IMR-90 (cell line): ENCODE measurements at regions not wholly inside any gene's neighbourhood (a gene's known extent, or its start where the extent isn't known, plus 50 kb on each side); places are given as distances from the start of the nearest gene placed in this dataset.

Experiments used
- ATAC-seq: fragments of 200-7000 bp; cut with Tn5 transposase; 2 replicates; pipeline ENCODE4 v1.9.1; 2020; ENCODE audit warnings: low read depth, mild to moderate bottlenecking, moderate library complexity
- BruUV-seq: library from RNA; stranded (reverse); fragments of 400-500 nt; replicated peaks from 2 replicates; lab custom pipeline; 2021; lab: Mats Ljungman, UMichigan
- CTCF ChIA-PET: fragments of 300-600 bp; formaldehyde crosslinking; extraction: SDS; loops from one replicate; lab custom pipeline; 2021; ENCODE audit warnings: antibody characterized with exemption; lab: Yijun Ruan, JAX
- POLR2A ChIA-PET: fragments of 300-600 bp; sonication (Branson Sonifier 250); formaldehyde crosslinking; loops from one replicate; lab custom pipeline; 2022; ENCODE audit warnings: antibody characterized with exemption; ENCODE audit not compliant: unreplicated experiment; lab: Charles Lee
- DNase-seq: peaks from one replicate; pipeline ENCODE4 v3.0.0; 2013
- H2AFZ ChIP-seq: replicated peaks from 2 replicates; pipeline ENCODE3; 2013; ENCODE audit warnings: low read length, mild to moderate bottlenecking; ENCODE audit not compliant: poor library complexity
- H2AK5ac ChIP-seq: 2 replicates; pipeline ENCODE4 v1.6.1; 2013; ENCODE audit warnings: low read depth, low read length, inconsistent platforms
- H2AK9ac ChIP-seq: replicated peaks from 2 replicates; pipeline ENCODE3; 2013; ENCODE audit warnings: mild to moderate bottlenecking, low read depth, low read length, moderate library complexity; ENCODE audit not compliant: poor library complexity
- H2BK120ac ChIP-seq: 2 replicates; pipeline ENCODE4 v1.6.1; 2013; ENCODE audit warnings: low read depth, low read length, inconsistent platforms
- H2BK15ac ChIP-seq: 3 replicates; pipeline ENCODE4 v1.6.1; 2013; ENCODE audit warnings: low read depth, low read length, inconsistent platforms
- H2BK20ac ChIP-seq: 2 replicates; pipeline ENCODE4 v1.6.1; 2013; ENCODE audit warnings: low read depth, mild to moderate bottlenecking, inconsistent platforms, low read length, moderate library complexity
- H2BK5ac ChIP-seq: 2 replicates; pipeline ENCODE4 v1.6.1; 2013; ENCODE audit warnings: mild to moderate bottlenecking, low read depth, low read length, inconsistent platforms; ENCODE audit not compliant: poor library complexity, severe bottlenecking
- H3K14ac ChIP-seq: replicated peaks from 2 replicates; pipeline ENCODE4 v1.6.1; 2013; ENCODE audit warnings: low read depth, low read length, inconsistent platforms
- H3K18ac ChIP-seq: 2 replicates; pipeline ENCODE4 v1.6.1; 2013; ENCODE audit warnings: low read depth, low read length, control low read depth
- H3K23ac ChIP-seq: 2 replicates; pipeline ENCODE4 v1.6.1; 2013; ENCODE audit warnings: low read depth, low read length, inconsistent platforms
- H3K27ac ChIP-seq: 2 replicates; pipeline ENCODE4 v1.5.1; 2013; ENCODE audit warnings: mild to moderate bottlenecking, control low read depth, low read length; ENCODE audit not compliant: insufficient read depth
- H3K27me3 ChIP-seq: 2 replicates; pipeline ENCODE4 v1.6.1; 2013; ENCODE audit warnings: low read length; ENCODE audit not compliant: control insufficient read depth, insufficient read depth
- H3K36me3 ChIP-seq: 2 replicates; pipeline ENCODE4 v1.6.1; 2013; ENCODE audit warnings: low read length, mixed read lengths; ENCODE audit not compliant: control insufficient read depth, insufficient read depth
- H3K4ac ChIP-seq: 2 replicates; pipeline ENCODE4 v1.6.1; 2013; ENCODE audit warnings: low read depth, low read length, inconsistent platforms
- H3K4me1 ChIP-seq: 2 replicates; pipeline ENCODE4 v1.6.1; 2013; ENCODE audit warnings: low read length, mixed read lengths; ENCODE audit not compliant: control insufficient read depth, insufficient read depth
- H3K4me2 ChIP-seq: 2 replicates; pipeline ENCODE4 v1.6.1; 2013; ENCODE audit warnings: low read depth, mild to moderate bottlenecking, control low read depth, low read length, moderate library complexity
- H3K4me3 ChIP-seq: 2 replicates; pipeline ENCODE4 v1.5.1; 2013; ENCODE audit warnings: low read depth, mild to moderate bottlenecking, control low read depth, low read length, moderate library complexity; ENCODE audit not compliant: insufficient read depth
- H3K56ac ChIP-seq: 2 replicates; pipeline ENCODE4 v1.6.1; 2013; ENCODE audit warnings: low read length, inconsistent platforms; ENCODE audit not compliant: insufficient read depth; ENCODE audit errors: extremely low read depth
- H3K79me1 ChIP-seq, 2 experiments: 2 replicates each; pipeline ENCODE4 v1.6.1; 2013; ENCODE audit warnings: low read length in 2 of 2, inconsistent platforms in 1 of 2, low read depth in 1 of 2
- H3K9ac ChIP-seq: 2 replicates; pipeline ENCODE4 v1.6.1; 2013; ENCODE audit warnings: low read depth, low read length, control low read depth
- H3K9me1 ChIP-seq: 2 replicates; pipeline ENCODE4 v1.6.1; 2013; ENCODE audit warnings: low read length, inconsistent platforms; ENCODE audit not compliant: insufficient read depth
- H3K9me3 ChIP-seq: 2 replicates; pipeline ENCODE4 v1.6.1; 2013; ENCODE audit warnings: low read length; ENCODE audit not compliant: control insufficient read depth, insufficient read depth
- H4K20me1 ChIP-seq: 2 replicates; pipeline ENCODE4 v1.6.1; 2013; ENCODE audit warnings: low read length, inconsistent platforms; ENCODE audit not compliant: insufficient read depth
- H4K5ac ChIP-seq: 2 replicates; pipeline ENCODE4 v1.6.1; 2013; ENCODE audit warnings: mild to moderate bottlenecking, low read depth, low read length, control low read depth
- H4K8ac ChIP-seq, 2 experiments: 2 replicates each; pipeline ENCODE4 v1.6.1; 2013; ENCODE audit warnings: low read depth in 2 of 2, low read length in 2 of 2, control low read depth in 1 of 2, inconsistent platforms in 1 of 2
- H4K91ac ChIP-seq: 2 replicates; pipeline ENCODE4 v1.6.1; 2013; ENCODE audit warnings: low read depth, low read length, inconsistent platforms; ENCODE audit not compliant: insufficient read depth
- CEBPB ChIP-seq: IDR thresholded peaks from 2 replicates; pipeline ENCODE4 v1.6.1; 2012; ENCODE audit warnings: low read depth, low read length, improper control_type of control experiment
- CHD1 ChIP-seq: IDR thresholded peaks from 2 replicates; pipeline ENCODE4 v1.6.1; 2012; ENCODE audit warnings: low read depth, low read length, improper control_type of control experiment
- CTCF ChIP-seq: conservative IDR thresholded peaks from 2 replicates; pipeline ENCODE4 v1.5.1; 2012; ENCODE audit warnings: mild to moderate bottlenecking, low read depth, low read length, improper control_type of control experiment
- MAZ ChIP-seq: IDR thresholded peaks from 2 replicates; pipeline ENCODE4 v1.6.1; 2012; ENCODE audit warnings: low read depth, mild to moderate bottlenecking, low read length, improper control_type of control experiment, moderate library complexity, borderline replicate concordance
- MXI1 ChIP-seq: IDR thresholded peaks from 2 replicates; pipeline ENCODE4 v1.6.1; 2012; ENCODE audit warnings: low read depth, mild to moderate bottlenecking, low read length, moderate library complexity, borderline replicate concordance
- NFE2L2 ChIP-seq: fragments of 150-350 bp; IDR thresholded peaks from 2 replicates; pipeline ENCODE4 v1.6.1; 2016; ENCODE audit warnings: low read depth, mild to moderate bottlenecking, low read length
- RAD21 ChIP-seq: IDR thresholded peaks from 2 replicates; pipeline ENCODE4 v1.6.1; 2012; ENCODE audit warnings: low read length, improper control_type of control experiment
- SMC3 ChIP-seq: fragments of 150-350 bp; IDR thresholded peaks from 2 replicates; pipeline ENCODE4 v1.6.1; 2016; ENCODE audit warnings: low read depth, mild to moderate bottlenecking, antibody characterized with exemption, low read length, moderate library complexity
- USF2 ChIP-seq: fragments of 150-350 bp; IDR thresholded peaks from 2 replicates; pipeline ENCODE4 v1.6.1; 2017; ENCODE audit warnings: mild to moderate bottlenecking, antibody characterized with exemption, low read length, low read depth
- WGBS, 2 experiments: methylation state at CpG; one replicate each; pipeline versions ENCODE4 v1.1.5 to v1.1.7; 2013; ENCODE audit warnings: missing lambda C conversion rate in 2 of 2; ENCODE audit not compliant: insufficient read length in 1 of 2; ENCODE audit errors: extremely low coverage in 2 of 2; 5-methylcytosine and 5-hydroxymethylcytosine counted together
- dilution Hi-C: fragments of 300-500 bp; cut with HindIII; formaldehyde crosslinking; loops from one replicate; pipeline ENCODE4 v1.14.3; 2018; ENCODE audit warnings: low sequenced_read_pairs; ENCODE audit not compliant: unreplicated experiment
- in situ Hi-C: fragments of 300-500 bp; cut with MboI; formaldehyde crosslinking; loops from 3 replicates; pipeline ENCODE4 v1.14.3; 2019; ENCODE audit warnings: low sequenced_read_pairs, inconsistent platforms, mixed read lengths
- intact Hi-C: fragments of 100-400 bp; cut with micrococcal nuclease; formaldehyde crosslinking; loops from 2 replicates; pipeline ENCODE4 v1.10.0; 2022

GRCh38 chr1:187682112-187682511 is 853.4 kb downstream of the PLA2G4A start:
- Histone ChIP-seq H2BK5ac (no peak overlapping the region), H3K23ac (no peak overlapping the region), H3K27ac (no peak overlapping the region), H2BK120ac (no peak overlapping the region), H3K9me1 (no peaks in the 10 kb centered on the region; the same call in 1 of the 2 replicates), H2BK20ac (no peak overlapping the region), H3K36me3 (no peaks in the 10 kb centered on the region), H2AK5ac (no peak overlapping the region), H3K9ac (no peak overlapping the region), H3K79me1 (no peaks in the 10 kb centered on the region), H3K18ac (no peak overlapping the region), H4K5ac (no peak overlapping the region), H4K20me1 (no peaks in the 10 kb centered on the region), H4K8ac (no peak overlapping the region), H3K4me1 (no peaks in the 10 kb centered on the region; the same call in 1 of the 2 replicates), H3K27me3 (no peaks in the 10 kb centered on the region), H3K4me3 (no peak overlapping the region), H3K4me2 (no peak overlapping the region), H3K9me3 (no peaks in the 10 kb centered on the region), H3K14ac (no peak overlapping the region), H3K56ac (no peak overlapping the region), H2AK9ac (no peak overlapping the region), H2AFZ (no peak overlapping the region), H2BK15ac (no peak overlapping the region), H4K91ac (no peak overlapping the region), H3K4ac (no peak overlapping the region)
- ChIA-PET POLR2A (no interaction called here), CTCF (no interaction called here)
- dilution Hi-C loops (no loop called here), in situ Hi-C loops (no loop called here), intact Hi-C loops (no loop called here)
- ATAC-seq: no peak
- no peak for TF ChIP-seq NFE2L2
- TF ChIP-seq CHD1: no peak
- no peak for TF ChIP-seq RAD21
- TF ChIP-seq SMC3: no peak
- no peak for TF ChIP-seq USF2
- TF ChIP-seq CEBPB: no peak
- no peak for TF ChIP-seq CTCF
- TF ChIP-seq MXI1: no peak
- no peak for TF ChIP-seq MAZ
- WGBS, 2 experiments: no CpG with 5 or more reads among the region's 2 CpGs
- DNase-seq: no peak
- no TSS peak for BruUV-seq
